ENCODE measurements at regions not wholly inside any gene's neighbourhood (a gene's known extent, or its start where the extent isn't known, plus 50 kb on each side); places are given as distances from the start of the nearest gene placed in this dataset.

DNA sequence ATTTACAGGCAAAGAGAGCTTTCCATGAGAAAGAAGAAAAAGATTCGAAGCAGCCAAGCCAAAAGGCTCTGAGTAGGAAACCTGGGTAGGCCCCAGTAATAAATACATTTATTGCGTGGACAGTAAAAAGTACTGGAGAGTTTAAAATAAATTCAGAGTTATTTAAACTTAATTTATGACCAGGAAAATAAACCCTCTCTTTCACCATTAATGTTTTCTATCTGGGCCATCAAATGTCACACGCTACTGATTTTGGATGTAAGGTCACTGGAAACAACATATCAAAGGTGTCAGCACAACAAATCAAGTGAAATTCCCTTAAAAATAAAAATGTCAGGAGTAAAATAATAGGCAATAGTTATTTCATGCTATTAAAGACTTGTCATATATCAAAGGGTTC is 264.0 kb downstream of the SKAP2 start:
- in situ Hi-C loops (cut with HindIII; ENCODE audit: low pct_unique_long_range_greater_than_20kb, low sequenced_read_pairs), result no loop called here
- no peak for DNase-seq (ENCODE audit: low read depth, low spot score)

DNA sequence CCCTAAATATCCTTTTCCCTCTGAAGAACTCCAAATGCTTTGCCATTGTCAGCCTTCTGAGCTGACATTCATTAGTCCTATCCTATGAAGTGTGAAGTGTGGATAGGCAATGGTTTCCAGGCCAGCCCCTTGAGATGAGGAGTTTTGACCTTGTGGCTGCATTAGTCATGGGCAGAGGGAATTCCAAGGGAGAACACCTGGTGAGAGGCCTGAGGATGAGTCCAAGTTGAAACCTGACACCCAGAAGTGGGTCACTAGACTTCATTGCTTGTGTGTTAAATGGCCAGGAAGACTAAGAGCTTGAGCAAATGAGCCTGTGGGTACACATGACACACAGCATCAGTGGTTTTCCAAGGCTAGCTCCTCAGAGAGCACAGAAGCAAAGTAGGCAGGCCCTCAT is 260.8 kb downstream of the SKAP2 start:
- in situ Hi-C loops (cut with HindIII; ENCODE audit: low pct_unique_long_range_greater_than_20kb, low sequenced_read_pairs), result no loop called here
- no peak for DNase-seq (ENCODE audit: low read depth, low spot score)

DNA sequence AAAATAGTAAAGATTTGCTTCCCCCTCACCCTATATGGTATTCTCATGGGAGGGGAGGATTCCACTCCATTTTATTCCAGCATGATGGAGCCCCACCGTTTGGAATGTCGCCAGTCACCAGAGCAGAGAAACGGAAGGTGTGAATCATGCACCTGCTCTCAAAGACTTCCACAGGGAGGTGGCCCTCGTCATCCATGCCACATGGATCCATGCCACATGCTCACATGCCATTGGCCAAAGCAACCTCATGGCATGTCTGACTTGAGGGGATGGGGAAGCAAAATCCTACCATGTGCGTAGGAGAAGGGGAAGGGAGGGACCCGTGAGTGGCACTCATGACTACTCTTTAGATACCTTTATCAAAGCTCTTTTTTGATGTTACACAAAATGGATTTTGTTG is 256.0 kb downstream of the SKAP2 start:
- DNase-seq (ENCODE audit: low read depth, low spot score), result no peak
- in situ Hi-C loops (cut with HindIII; ENCODE audit: low pct_unique_long_range_greater_than_20kb, low sequenced_read_pairs), result no loop called here

DNA sequence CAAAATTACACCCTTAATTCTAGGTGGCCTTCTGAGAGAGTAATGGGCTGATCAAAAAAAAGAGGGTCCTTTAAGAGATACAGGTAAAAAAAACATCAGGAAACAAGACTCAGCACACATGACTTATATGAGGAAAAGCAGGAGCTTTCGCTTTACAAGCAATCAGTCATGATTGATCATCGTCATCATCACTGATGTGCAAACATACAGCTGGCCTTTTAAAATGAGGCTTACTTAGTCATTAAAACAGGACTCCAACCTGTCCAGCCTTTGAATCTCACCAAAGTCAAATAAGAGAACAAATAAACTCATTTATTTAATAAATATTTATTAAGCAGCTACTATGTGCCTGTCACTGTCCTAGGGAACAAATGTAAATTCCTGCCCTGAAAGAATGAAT is 255.3 kb downstream of the SKAP2 start:
- no peak for DNase-seq (ENCODE audit: low read depth, low spot score)
- in situ Hi-C loops (cut with HindIII; ENCODE audit: low pct_unique_long_range_greater_than_20kb, low sequenced_read_pairs), result no loop called here

DNA sequence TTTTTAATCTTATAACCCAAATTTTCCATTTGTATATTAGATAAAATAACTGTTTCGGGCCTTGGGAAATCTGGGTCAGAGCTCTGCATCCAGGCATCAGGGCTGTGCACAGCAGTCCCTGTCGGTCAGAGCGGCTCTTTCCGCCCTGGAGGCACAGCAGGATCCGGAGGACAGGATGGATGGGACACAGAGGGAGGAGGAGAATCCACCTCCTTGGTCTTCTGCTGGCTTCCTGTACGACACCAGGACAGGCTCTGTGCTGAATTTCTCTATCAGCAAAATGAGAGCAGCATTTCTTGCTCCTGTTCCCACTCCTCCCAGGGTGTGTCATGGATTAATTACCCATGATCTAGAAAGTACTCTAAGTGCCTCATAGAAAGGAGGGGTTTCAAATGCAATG is 254.9 kb downstream of the SKAP2 start:
- in situ Hi-C loops (cut with HindIII; ENCODE audit: low pct_unique_long_range_greater_than_20kb, low sequenced_read_pairs), result no loop called here
- DNase-seq (ENCODE audit: low read depth, low spot score), result no peak

DNA sequence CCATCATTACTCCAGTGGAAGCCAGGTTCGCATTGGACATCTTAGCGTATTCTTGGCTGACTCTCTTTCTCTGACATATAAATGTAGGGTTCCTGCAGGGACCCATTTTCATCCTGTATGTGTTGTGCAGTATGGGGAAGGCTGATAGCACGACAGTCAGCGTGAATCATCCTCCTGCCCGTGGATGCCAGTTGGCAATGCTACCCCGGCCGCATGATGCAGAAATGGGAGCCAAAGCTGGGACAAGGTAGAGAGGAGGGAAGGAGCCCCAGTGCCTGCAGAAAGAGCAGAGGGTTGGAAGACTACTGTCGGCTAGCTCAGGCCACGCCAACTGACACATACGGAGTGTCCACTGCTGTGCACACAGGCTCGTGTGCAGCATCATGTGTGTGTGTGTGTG is 251.6 kb downstream of the SKAP2 start:
- DNase-seq (ENCODE audit: low read depth, low spot score), result no peak

DNA sequence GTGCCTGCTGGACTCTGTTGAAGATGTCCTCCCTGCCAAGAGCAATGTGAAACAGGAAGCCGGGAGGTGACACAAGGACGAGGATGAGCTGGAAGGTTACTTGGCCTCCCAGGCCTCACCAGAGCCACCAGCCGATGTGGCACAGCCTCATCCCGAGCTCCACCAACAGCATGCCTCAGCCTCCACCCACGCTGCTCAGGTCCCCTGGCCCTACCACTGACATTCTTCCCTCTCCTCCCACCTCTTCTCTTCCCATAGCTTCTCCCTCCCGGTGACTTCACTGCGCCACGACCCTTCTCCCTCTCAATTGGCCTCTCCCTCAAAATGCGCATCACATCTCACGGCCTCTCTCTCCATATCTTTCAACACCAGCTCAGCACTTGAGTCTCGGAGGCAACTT is 249.9 kb downstream of the SKAP2 start:
- no peak for DNase-seq (ENCODE audit: low read depth, low spot score)
- in situ Hi-C loops (cut with HindIII; ENCODE audit: low pct_unique_long_range_greater_than_20kb, low sequenced_read_pairs), result no loop called here

More for the DNA sequence above, 251.6 kb downstream of the SKAP2 start:
- in situ Hi-C loops (cut with HindIII; ENCODE audit: low pct_unique_long_range_greater_than_20kb, low sequenced_read_pairs), result no loop called here

DNA sequence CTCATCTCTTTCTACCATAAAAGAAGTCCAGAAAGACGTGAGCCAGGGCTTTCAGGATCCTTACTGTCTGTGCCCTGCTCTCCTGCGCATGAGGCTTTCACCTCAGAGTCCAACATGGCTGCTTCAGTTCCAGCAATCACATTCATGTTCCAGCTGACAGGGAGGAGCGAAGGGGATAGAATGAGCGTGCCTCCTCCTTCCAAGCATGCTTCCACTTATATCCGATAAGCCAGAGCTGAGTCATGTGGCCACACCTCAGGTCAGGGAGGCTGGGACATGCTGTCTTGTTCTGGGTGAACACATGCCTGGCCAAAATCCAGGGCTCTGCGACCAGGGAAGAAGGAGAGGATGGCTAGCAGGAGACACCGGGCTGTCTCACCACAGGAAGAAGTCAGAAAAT is 248.2 kb downstream of the SKAP2 start:
- in situ Hi-C loops (cut with HindIII; ENCODE audit: low pct_unique_long_range_greater_than_20kb, low sequenced_read_pairs), result no loop called here
- DNase-seq (ENCODE audit: low read depth, low spot score), result no peak

DNA sequence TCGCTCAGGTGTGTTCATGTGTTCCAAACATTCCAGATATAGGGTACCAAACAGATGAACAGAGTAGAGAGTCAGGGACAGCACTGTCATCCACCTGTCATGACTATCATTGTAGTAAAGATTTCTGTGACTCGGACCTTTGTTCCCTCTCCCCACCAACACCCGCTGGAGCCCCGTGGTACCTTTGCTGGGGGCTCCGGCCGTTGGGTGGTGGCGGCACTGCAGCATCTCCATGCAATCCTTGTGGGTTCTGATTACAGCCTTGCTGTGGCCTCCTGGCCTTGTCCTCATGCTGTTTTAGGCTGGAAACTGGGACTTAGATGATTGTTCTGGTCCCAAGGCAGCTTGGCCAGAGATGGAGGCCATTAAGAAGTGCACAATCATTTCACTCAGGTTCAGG is 247.3 kb downstream of the SKAP2 start:
- in situ Hi-C loops (cut with HindIII; ENCODE audit: low pct_unique_long_range_greater_than_20kb, low sequenced_read_pairs), result no loop called here
- DNase-seq (ENCODE audit: low read depth, low spot score), result no peak

All from SK-MEL-5 (cell line).